ENCODE measurements at regions not wholly inside any gene's neighbourhood (a gene's known extent, or its start where the extent isn't known, plus 50 kb on each side); places are given as distances from the start of the nearest gene placed in this dataset.

DNA sequence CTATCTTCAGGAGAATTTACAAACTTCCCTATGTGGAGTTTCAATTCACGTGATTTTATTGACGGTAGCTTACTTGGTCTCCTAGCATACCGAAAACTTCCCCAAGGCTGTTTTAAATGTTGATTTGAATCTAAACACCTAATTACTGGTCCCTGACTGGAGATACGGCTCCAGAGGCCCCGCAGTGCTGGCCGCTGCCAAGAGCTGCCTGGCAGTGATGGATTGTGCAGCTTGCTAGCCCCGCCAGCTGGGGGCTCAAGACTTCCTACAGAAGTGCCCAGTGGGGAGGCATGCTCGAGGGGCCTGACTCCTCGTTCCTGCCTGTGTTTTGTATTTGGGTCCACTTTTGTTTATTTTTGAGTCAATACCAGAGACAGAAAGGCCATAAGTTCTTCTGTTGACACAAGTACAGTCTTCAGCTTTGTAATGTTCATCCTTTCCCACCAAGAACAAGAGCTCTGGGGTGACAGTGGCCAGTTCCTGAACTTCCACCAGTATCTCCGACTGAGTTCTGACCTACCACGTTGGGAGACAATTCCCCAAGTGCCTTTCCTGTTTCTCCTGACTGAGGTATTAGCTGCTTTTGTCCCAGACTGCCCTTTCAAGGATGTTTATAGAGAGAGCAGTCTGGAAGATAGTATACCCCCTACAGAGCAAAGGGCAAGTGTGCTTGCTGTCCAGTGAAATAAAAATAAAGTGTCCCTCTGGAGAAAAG lies 80.7 kb upstream of the CXCL12 start:
- intact Hi-C loops (cut with micrococcal nuclease) = no loop called here
- H3K9me3 Mint-ChIP-seq = no peaks in the 10 kb centered on the region
- H3K4me1 Mint-ChIP-seq (ENCODE audit: low read depth) = no peaks in the 10 kb centered on the region
- no peak overlapping the region for H3K4me3 Mint-ChIP-seq (ENCODE audit: low read depth)
- no peaks in the 10 kb centered on the region for H3K36me3 Mint-ChIP-seq (ENCODE audit: low read depth)
- no peak overlapping the region for H3K27ac Mint-ChIP-seq
- DNase-seq (ENCODE audit: low spot score) = no peak
- H3K27me3 Mint-ChIP-seq (ENCODE audit: low read depth) = no peaks in the 10 kb centered on the region

- no peaks in the 10 kb centered on the region for H3K4me1 Mint-ChIP-seq (ENCODE audit: low read depth)
- no peak overlapping the region for H3K27ac Mint-ChIP-seq
- intact Hi-C loops (cut with micrococcal nuclease) = no loop called here
- no peaks in the 10 kb centered on the region for H3K36me3 Mint-ChIP-seq (ENCODE audit: low read depth)
- no peak for DNase-seq (ENCODE audit: low spot score)
- H3K27me3 Mint-ChIP-seq (ENCODE audit: low read depth) = no peaks in the 10 kb centered on the region
- H3K4me3 Mint-ChIP-seq (ENCODE audit: low read depth) = no peak overlapping the region
- H3K9me3 Mint-ChIP-seq = no peaks in the 10 kb centered on the region
Observed at GRCh38 chr10:44466236-44466635, 81.3 kb upstream of the CXCL12 start.

DNA sequence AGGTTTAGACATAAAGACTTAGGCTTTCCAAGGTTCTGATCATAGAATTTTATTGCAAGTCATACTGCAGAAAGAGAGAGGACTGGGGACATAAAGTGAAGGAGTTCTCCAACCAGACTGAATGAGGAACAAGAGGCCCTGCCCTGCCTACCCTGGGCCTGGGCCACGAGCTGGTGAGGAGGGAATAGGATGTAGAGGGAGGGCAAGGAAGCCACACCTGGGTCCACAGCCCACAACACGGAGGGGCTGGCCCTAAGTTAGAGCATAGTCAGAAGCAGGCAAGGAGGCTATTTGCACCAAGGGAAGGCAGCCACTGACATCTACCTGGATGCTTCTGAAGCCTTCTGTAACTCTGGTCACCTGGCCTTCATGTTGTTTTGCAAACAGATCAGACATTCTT lies 82.2 kb upstream of the CXCL12 start:
- intact Hi-C loops (cut with micrococcal nuclease) = no loop called here
- Mint-ChIP-seq H3K27me3 (ENCODE audit: low read depth) (no peaks in the 10 kb centered on the region), H3K4me3 (ENCODE audit: low read depth) (no peak overlapping the region), H3K36me3 (ENCODE audit: low read depth) (no peaks in the 10 kb centered on the region), H3K4me1 (ENCODE audit: low read depth) (no peaks in the 10 kb centered on the region), H3K9me3 (no peaks in the 10 kb centered on the region), H3K27ac (no peak overlapping the region)
- no peak for DNase-seq (ENCODE audit: low spot score)

GRCh38 chr10:44467900-44468299 lies 83.0 kb upstream of the CXCL12 start:
- no peaks in the 10 kb centered on the region for H3K9me3 Mint-ChIP-seq
- no peaks in the 10 kb centered on the region for H3K36me3 Mint-ChIP-seq (ENCODE audit: low read depth)
- intact Hi-C loops (cut with micrococcal nuclease) = no loop called here
- DNase-seq (ENCODE audit: low spot score) = no peak
- H3K27me3 Mint-ChIP-seq (ENCODE audit: low read depth) = no peaks in the 10 kb centered on the region
- H3K4me3 Mint-ChIP-seq (ENCODE audit: low read depth) = no peak overlapping the region
- H3K4me1 Mint-ChIP-seq (ENCODE audit: low read depth) = no peaks in the 10 kb centered on the region
- no peak overlapping the region for H3K27ac Mint-ChIP-seq

DNA sequence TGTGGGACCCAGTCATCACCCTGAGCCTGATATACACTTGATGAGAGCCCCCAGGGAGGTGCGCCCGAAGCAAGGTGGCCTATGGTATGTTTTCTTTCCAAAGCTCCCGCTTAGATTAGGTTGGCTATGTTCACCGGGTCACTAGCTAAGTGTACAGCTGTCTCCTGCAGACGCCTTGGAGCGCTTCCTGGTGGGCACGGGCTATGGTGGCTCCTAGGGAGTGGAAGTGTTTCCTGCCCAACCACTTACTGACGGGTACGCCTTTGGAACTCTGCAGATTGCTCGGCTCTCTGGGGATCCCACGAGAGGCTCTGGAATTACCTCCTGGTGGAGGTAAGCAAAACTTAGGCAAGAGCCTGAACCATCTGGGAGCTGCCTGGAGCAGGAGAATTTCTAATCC lies 83.6 kb upstream of the CXCL12 start:
- no peak overlapping the region for H3K27ac Mint-ChIP-seq
- H3K36me3 Mint-ChIP-seq (ENCODE audit: low read depth) = no peaks in the 10 kb centered on the region
- H3K9me3 Mint-ChIP-seq = no peaks in the 10 kb centered on the region
- intact Hi-C loops (cut with micrococcal nuclease) = no loop called here
- no peaks in the 10 kb centered on the region for H3K4me1 Mint-ChIP-seq (ENCODE audit: low read depth)
- H3K4me3 Mint-ChIP-seq (ENCODE audit: low read depth) = no peak overlapping the region
- H3K27me3 Mint-ChIP-seq (ENCODE audit: low read depth) = no peaks in the 10 kb centered on the region
- DNase-seq (ENCODE audit: low spot score) = no peak

GRCh38 chr10:44468965-44469364 lies 84.1 kb upstream of the CXCL12 start:
- Mint-ChIP-seq H3K27ac (no peak overlapping the region), H3K9me3 (no peaks in the 10 kb centered on the region), H3K36me3 (ENCODE audit: low read depth) (no peaks in the 10 kb centered on the region), H3K4me3 (ENCODE audit: low read depth) (no peak overlapping the region), H3K27me3 (ENCODE audit: low read depth) (no peaks in the 10 kb centered on the region), H3K4me1 (ENCODE audit: low read depth) (no peaks in the 10 kb centered on the region)
- no peak for DNase-seq (ENCODE audit: low spot score)
- intact Hi-C loops (cut with micrococcal nuclease) = no loop called here

GRCh38 chr10:44470784-44471183 lies 85.9 kb upstream of the CXCL12 start:
- intact Hi-C loops (cut with micrococcal nuclease) = no loop called here
- Mint-ChIP-seq H3K27me3 (ENCODE audit: low read depth) (no peaks in the 10 kb centered on the region), H3K36me3 (ENCODE audit: low read depth) (no peaks in the 10 kb centered on the region), H3K9me3 (no peaks in the 10 kb centered on the region), H3K27ac (no peak overlapping the region), H3K4me1 (ENCODE audit: low read depth) (no peaks in the 10 kb centered on the region), H3K4me3 (ENCODE audit: low read depth) (no peak overlapping the region)
- no peak for DNase-seq (ENCODE audit: low spot score)

DNA sequence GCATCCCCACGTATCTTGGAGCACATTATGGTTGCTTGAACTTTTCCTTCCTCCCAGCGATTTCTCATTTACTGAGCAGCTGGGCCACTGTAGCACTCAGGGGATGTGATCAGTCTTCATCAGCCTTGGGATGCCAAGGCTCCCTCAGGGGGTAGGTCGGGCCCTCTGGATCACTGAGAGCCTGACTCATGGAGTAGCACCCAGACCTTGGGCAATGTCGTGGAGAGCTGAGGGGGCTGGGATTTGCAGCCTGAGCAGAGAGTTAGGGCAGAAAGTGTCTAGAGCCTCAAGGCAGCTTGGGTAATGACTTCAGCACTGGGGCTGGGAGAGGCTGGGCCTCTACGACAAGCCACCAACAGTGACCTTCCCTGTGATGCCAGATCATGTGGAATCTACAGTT lies 86.5 kb upstream of the CXCL12 start:
- H3K4me3 Mint-ChIP-seq (ENCODE audit: low read depth) = no peak overlapping the region
- intact Hi-C loops (cut with micrococcal nuclease) = no loop called here

DNA sequence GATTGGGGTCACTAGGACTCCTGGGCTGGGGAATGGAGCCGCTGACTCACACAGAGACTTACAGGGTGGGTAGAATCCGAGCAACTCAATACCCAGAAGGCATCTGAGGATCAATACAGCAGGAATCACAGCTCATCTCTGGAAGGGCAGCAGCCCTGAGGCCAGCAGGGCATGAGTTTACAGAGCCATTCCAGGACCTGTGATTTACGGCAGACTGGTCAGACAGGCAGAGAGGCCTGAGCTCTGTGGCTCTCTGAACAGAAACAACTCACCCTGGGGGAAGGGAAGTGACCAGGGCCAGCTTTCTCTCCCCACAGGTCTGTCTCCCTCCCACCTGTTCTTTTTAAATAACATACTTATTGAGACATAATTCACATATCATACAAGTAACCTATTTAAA lies 88.2 kb upstream of the CXCL12 start:
- H3K27ac Mint-ChIP-seq = no peak overlapping the region
- H3K36me3 Mint-ChIP-seq (ENCODE audit: low read depth) = no peaks in the 10 kb centered on the region
- H3K27me3 Mint-ChIP-seq (ENCODE audit: low read depth) = no peaks in the 10 kb centered on the region
- no peaks in the 10 kb centered on the region for H3K9me3 Mint-ChIP-seq
- no peak overlapping the region for H3K4me3 Mint-ChIP-seq (ENCODE audit: low read depth)
- DNase-seq (ENCODE audit: low spot score) = no peak
- intact Hi-C loops (cut with micrococcal nuclease) = no loop called here
- H3K4me1 Mint-ChIP-seq (ENCODE audit: low read depth) = no peaks in the 10 kb centered on the region

More for the DNA sequence above, 86.5 kb upstream of the CXCL12 start:
- Mint-ChIP-seq H3K27me3 (ENCODE audit: low read depth) (no peaks in the 10 kb centered on the region), H3K9me3 (no peaks in the 10 kb centered on the region), H3K36me3 (ENCODE audit: low read depth) (no peaks in the 10 kb centered on the region), H3K27ac (no peak overlapping the region), H3K4me1 (ENCODE audit: low read depth) (no peaks in the 10 kb centered on the region)
- no peak for DNase-seq (ENCODE audit: low spot score)

DNA sequence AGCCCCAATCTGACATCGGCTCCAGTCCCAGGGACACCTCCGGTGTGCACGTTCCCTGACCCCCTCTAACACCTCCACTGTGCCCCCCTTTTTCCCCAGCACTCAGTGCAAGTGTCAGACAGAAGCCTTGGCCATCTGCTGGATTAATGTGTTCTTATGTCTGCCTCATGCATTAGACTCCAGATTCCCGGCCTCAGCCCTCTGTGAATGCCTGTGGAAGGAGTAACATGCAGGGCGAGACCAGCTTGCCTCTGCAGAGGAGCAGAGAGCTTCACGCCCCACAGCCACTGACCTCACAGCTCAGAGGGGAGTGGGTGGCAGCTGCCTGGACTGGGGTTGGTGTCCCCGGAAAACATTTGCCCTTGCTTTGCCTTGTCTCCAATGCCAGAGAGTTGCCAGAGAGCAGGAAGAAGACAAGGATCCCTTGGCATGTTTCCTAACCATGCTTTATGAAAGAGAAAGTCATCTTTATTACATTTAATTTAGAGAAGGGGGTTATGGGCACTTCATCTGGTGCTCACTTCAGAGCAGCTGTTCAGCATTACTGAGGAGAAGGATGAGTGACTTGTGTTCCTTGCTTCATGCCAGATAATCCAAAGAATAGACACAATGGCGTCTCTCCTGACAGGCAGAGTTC lies 91.6 kb upstream of the CXCL12 start:
- H3K4me1 Mint-ChIP-seq (ENCODE audit: low read depth) = no peaks in the 10 kb centered on the region
- no peaks in the 10 kb centered on the region for H3K27me3 Mint-ChIP-seq (ENCODE audit: low read depth)
- H3K4me3 Mint-ChIP-seq (ENCODE audit: low read depth) = no peak overlapping the region
- no peaks in the 10 kb centered on the region for H3K9me3 Mint-ChIP-seq
- no peak for DNase-seq (ENCODE audit: low spot score)
- H3K27ac Mint-ChIP-seq = no peak overlapping the region
- H3K36me3 Mint-ChIP-seq (ENCODE audit: low read depth) = no peaks in the 10 kb centered on the region
- intact Hi-C loops (cut with micrococcal nuclease) = no loop called here

DNA sequence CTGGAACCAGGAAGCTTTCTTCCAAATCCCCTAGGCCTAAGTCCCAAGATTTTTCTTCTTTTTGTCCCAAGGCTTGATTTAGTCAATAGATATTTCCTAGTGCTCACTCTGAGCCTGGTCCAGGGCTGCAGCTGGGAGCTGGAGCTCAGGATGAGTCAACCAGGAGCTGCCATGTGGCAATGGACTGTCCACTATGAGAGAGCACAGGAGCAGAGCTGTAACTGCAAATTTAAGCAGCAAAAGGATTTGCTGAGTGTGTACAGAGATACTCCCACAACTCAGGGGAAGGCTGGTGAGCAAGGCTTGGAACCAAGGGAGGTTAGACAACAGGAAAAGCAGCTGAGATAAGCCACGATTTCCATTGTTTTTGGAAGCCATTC lies 92.1 kb upstream of the CXCL12 start:
- H3K4me3 Mint-ChIP-seq (ENCODE audit: low read depth) = no peak overlapping the region
- H3K27ac Mint-ChIP-seq = no peak overlapping the region
- intact Hi-C loops (cut with micrococcal nuclease) = no loop called here
- no peaks in the 10 kb centered on the region for H3K36me3 Mint-ChIP-seq (ENCODE audit: low read depth)
- H3K4me1 Mint-ChIP-seq (ENCODE audit: low read depth) = no peaks in the 10 kb centered on the region
- H3K27me3 Mint-ChIP-seq (ENCODE audit: low read depth) = no peaks in the 10 kb centered on the region
- H3K9me3 Mint-ChIP-seq = no peaks in the 10 kb centered on the region
- DNase-seq (ENCODE audit: low spot score) = no peak

DNA sequence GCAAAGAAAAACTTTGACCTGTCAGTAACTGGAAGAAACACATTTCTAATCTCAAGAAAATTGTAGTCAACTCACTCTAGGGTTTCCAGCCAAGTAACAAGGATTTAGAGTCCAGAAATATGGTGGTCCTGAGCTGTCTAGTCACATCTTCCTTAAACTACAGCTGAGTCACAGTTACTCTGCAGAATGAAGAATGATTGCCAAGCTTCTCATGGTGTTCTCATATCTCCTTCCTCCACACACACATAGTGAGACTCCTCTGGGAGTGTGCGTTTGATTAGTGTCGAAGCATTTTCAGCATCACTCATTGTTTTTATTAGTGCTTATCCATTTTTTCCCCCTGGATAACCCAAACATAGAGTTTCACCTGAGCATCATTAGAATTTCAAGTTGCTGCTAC lies 93.1 kb upstream of the CXCL12 start:
- Mint-ChIP-seq H3K36me3 (ENCODE audit: low read depth) (no peaks in the 10 kb centered on the region), H3K27me3 (ENCODE audit: low read depth) (no peaks in the 10 kb centered on the region), H3K27ac (no peak overlapping the region), H3K4me3 (ENCODE audit: low read depth) (no peak overlapping the region), H3K9me3 (no peaks in the 10 kb centered on the region), H3K4me1 (ENCODE audit: low read depth) (no peaks in the 10 kb centered on the region)
- DNase-seq (ENCODE audit: low spot score) = no peak
- intact Hi-C loops (cut with micrococcal nuclease) = no loop called here

DNA sequence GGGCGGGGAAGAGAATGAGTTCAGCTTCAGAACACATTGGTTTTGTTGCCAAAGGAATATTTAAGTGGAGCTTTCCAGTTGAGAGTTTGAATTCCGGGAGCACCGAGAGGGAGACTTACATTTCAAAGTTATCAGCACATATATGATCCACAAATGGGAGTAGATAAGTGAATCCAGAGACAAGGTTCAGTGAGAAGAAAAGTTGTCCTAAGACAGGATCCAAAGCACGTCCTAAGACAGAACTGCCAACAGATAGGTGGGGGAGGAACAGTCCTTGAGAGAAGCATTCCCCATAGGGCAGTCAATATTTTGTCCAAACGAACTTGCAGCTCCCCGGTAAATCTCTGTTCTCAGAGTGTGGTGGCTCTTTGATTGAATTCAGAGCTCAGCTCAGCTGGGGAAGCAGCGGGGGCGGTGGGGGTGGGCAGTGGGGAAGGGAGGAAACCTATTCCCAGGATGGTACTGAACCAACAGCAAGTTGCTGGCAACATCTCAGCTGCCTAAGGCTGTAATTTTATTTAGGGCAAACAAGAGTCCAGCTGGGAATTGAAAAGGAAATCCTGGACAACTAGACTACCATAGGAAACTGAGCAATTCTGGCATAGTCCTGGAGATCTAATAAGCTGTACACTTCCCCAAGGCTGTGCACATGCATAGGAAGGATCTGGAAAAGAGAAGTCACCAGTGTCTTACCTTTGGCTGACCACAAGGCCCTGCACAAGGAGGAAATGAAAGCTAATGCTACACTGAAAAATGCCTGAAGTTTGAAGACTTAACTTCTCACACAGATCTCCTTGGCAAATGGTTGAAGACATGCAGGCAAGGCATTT lies 94.2 kb upstream of the CXCL12 start:
- Mint-ChIP-seq H3K4me1 (ENCODE audit: low read depth) (no peaks in the 10 kb centered on the region), H3K27ac (no peak overlapping the region), H3K4me3 (ENCODE audit: low read depth) (no peak overlapping the region), H3K27me3 (ENCODE audit: low read depth) (no peaks in the 10 kb centered on the region), H3K9me3 (no peaks in the 10 kb centered on the region), H3K36me3 (ENCODE audit: low read depth) (no peaks in the 10 kb centered on the region)
- intact Hi-C loops (cut with micrococcal nuclease) = no loop called here
- DNase-seq (ENCODE audit: low spot score) = no peak
